GM12891 (cell line): ENCODE measurements at regions not wholly inside any gene's neighbourhood (a gene's known extent, or its start where the extent isn't known, plus 50 kb on each side); places are given as distances from the start of the nearest gene placed in this dataset.
A peak's percentile ranks its signal among the peaks of the same experiment; 100 is the strongest.

Source experiments
- DNase-seq: peaks from one replicate; pipeline ENCODE4 v3.0.0; 2011; ENCODE audit warnings: low spot score; ENCODE audit not compliant: insufficient read length
- FAIRE-seq: peaks from 2 replicates; lab custom pipeline; 2011; peaks lifted over from hg19 to GRCh38; lab: Jason Lieb, UNC
- PAX5 ChIP-seq: IDR thresholded peaks from 2 replicates; pipeline ENCODE4 v1.6.1; 2011; ENCODE audit warnings: low read length, moderate library complexity, mild to moderate bottlenecking; ENCODE audit not compliant: insufficient read depth, severe bottlenecking
- POLR2A ChIP-seq: IDR thresholded peaks from 2 replicates; pipeline ENCODE4 v1.6.1; 2011; ENCODE audit warnings: low read depth, low read length, control low read depth
- POLR2AphosphoS5 ChIP-seq: IDR thresholded peaks from 2 replicates; pipeline ENCODE4 v1.6.1; 2011; ENCODE audit warnings: low read depth, low read length, control low read depth
- POU2F2 ChIP-seq: IDR thresholded peaks from 2 replicates; pipeline ENCODE4 v1.6.1; 2011; ENCODE audit warnings: low read depth, mild to moderate bottlenecking, control low read depth, low read length, moderate library complexity
- SPI1 ChIP-seq: IDR thresholded peaks from 2 replicates; pipeline ENCODE4 v1.6.1; 2011; ENCODE audit warnings: low read depth, low read length, control low read depth
- TAF1 ChIP-seq: IDR thresholded peaks from 2 replicates; pipeline ENCODE4 v1.6.1; 2011; ENCODE audit warnings: low read depth, low read length, control low read depth

- no peak for FAIRE-seq
- DNase-seq, result no peak
- TF ChIP-seq POLR2AphosphoS5, result no peak
- no peak for TF ChIP-seq PAX5
- no peak for TF ChIP-seq POLR2A
- no peak for TF ChIP-seq TAF1
- TF ChIP-seq SPI1, result no peak
- TF ChIP-seq POU2F2, result no peak
These were observed 112.3 kb upstream of the ZNF678 start for GRCh38 chr1:227451057-227451456.

GRCh38 chr1:227450489-227450888, 112.9 kb upstream of the ZNF678 start:
- TF ChIP-seq POLR2AphosphoS5 (no peak), SPI1 (no peak), POU2F2 (no peak), POLR2A (no peak), TAF1 (no peak), PAX5 (no peak)
- FAIRE-seq (no peak), DNase-seq (no peak)

GRCh38 chr1:227449741-227450441, 113.5 kb upstream of the ZNF678 start:
- DNase-seq (no peak), FAIRE-seq (no peak)
- TF ChIP-seq POU2F2 (no peak), SPI1 (no peak), POLR2AphosphoS5 (no peak), PAX5 (no peak), POLR2A (no peak), TAF1 (no peak)

- DNase-seq, result peak; percentile 32
- TF ChIP-seq TAF1 (no peak), POU2F2 (no peak), POLR2AphosphoS5 (no peak), POLR2A (no peak), SPI1 (no peak), PAX5 (no peak)
- no peak for FAIRE-seq
These were observed 114.3 kb upstream of the ZNF678 start for GRCh38 chr1:227449051-227449450.

- FAIRE-seq (no peak), DNase-seq (no peak)
- no peak for TF ChIP-seq POLR2A
- TF ChIP-seq PAX5, result no peak
- TF ChIP-seq SPI1, result no peak
- TF ChIP-seq POU2F2, result no peak
- no peak for TF ChIP-seq TAF1
- TF ChIP-seq POLR2AphosphoS5, result no peak
These were observed 115.8 kb upstream of the ZNF678 start for GRCh38 chr1:227447531-227447990.

GRCh38 chr1:227445746-227446145, 117.6 kb upstream of the ZNF678 start:
- DNase-seq (no peak), FAIRE-seq (no peak)
- TF ChIP-seq POLR2AphosphoS5 (no peak), PAX5 (no peak), TAF1 (no peak), POU2F2 (no peak), POLR2A (no peak), SPI1 (no peak)

- FAIRE-seq (no peak), DNase-seq (no peak)
- TF ChIP-seq POLR2A (no peak), TAF1 (no peak), PAX5 (no peak), POU2F2 (no peak), POLR2AphosphoS5 (no peak), SPI1 (no peak)
These were observed 118.2 kb upstream of the ZNF678 start for GRCh38 chr1:227445092-227445674.

GRCh38 chr1:227440182-227440581, 121.9 kb upstream of the CDC42BPA start:
- FAIRE-seq, result no peak
- TF ChIP-seq POLR2AphosphoS5 (no peak), PAX5 (no peak), TAF1 (no peak), SPI1 (no peak), POLR2A (no peak), POU2F2 (no peak)

GRCh38 chr1:227437495-227438008, 119.3 kb upstream of the CDC42BPA start:
- DNase-seq (no peak), FAIRE-seq (no peak)
- TF ChIP-seq SPI1 (no peak), POU2F2 (no peak), POLR2A (no peak), TAF1 (no peak), POLR2AphosphoS5 (no peak), PAX5 (no peak)

More at GRCh38 chr1:227440182-227440581, 121.9 kb upstream of the CDC42BPA start:
- DNase-seq, result no peak
